CD4-positive, alpha-beta T cell treated with Interleukin-1 beta for 1 hour (primary cell): ENCODE measurements at regions not wholly inside any gene's neighbourhood (a gene's known extent, or its start where the extent isn't known, plus 50 kb on each side); places are given as distances from the start of the nearest gene placed in this dataset.
"Not testable (repeated sequence)": the region's sequence is repeated elsewhere in the genome, so short reads cannot be mapped to it uniquely, and the experiment has no call there.

ENCODE experiments used
- DNase-seq, 2 donors: peaks; one replicate each; pipeline ENCODE4 v3.0.0-alpha.2; 2020 to 2022

GRCh38 chr10:56547163-56547562 is 186.1 kb upstream of the ZWINT start:
- no peak for DNase-seq

DNA sequence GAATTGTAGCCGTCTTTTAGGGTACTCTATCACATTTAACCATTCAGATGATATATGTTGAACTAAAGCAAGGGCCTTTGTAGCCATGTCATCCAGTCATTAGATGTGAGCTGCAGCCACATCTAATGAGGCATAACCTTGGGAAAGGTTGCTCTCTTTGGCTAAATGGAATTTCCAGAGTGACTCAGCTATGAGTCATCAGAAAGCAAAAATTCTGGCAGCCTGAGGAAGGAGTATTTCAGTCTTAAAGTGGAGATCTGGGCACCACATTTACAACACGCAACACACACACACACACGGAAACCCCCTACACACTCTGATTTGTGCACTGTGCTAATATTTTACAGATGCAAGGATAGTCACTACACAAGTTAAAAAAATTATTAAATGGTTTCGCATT is 176.9 kb upstream of the ZWINT start:
- DNase-seq: no peak

- DNase-seq: no peak
These were observed 161.1 kb upstream of the ZWINT start for GRCh38 chr10:56522166-56522565.

- DNase-seq: no peak
These were observed 147.5 kb upstream of the ZWINT start for GRCh38 chr10:56508562-56508961.

GRCh38 chr10:56507033-56507432 is 146.0 kb upstream of the ZWINT start:
- DNase-seq: no peak

- no peak for DNase-seq
These were observed 144.5 kb upstream of the ZWINT start for GRCh38 chr10:56505555-56505954.

- DNase-seq: no peak
These were observed 135.1 kb upstream of the ZWINT start for GRCh38 chr10:56496186-56496486.

DNA sequence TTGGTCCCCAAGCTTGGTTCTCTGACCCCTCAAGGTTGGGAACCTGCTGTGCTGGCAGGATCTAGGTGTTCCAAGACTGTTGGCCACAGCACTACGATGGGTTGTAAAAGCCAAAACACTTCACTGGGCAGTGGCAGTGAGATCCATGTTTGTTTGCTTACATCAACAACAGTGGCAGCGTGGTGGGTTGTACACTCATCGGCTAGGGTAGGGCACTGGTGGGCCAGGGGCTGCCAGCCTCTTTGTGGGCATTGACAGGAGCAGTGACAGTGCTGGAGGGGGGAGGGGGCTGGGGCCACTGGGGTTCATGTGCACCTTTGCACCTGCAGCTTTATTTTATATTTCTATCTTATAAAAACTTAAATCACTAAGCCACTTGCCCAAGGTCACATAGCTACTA is 126.7 kb upstream of the ZWINT start:
- no peak for DNase-seq

DNA sequence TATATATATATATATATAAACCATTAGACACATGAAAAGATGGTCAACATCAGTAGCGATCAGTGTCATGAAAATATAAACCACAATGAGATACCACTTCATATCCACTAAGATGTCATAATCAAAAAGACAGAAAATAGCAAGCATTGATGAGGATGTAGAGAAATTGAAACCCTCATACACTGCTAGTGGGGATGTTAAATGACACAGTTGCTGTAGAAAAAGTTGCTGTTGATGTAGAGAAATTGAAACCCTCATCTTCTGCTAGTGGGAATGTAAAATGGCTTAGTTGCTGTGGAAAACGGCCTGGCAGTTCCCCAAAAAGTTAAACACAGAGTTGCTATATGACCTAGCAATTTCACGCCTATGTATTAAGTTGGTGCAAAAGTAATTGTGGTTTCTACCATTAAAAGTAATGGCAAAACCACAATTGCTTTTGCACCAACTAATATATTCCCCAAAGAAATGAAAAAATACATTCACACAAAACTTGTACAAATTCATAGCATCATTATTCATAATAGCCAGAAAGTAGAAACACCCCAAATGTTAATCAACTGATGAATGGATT is 120.5 kb upstream of the ZWINT start:
- DNase-seq: no peak

DNA sequence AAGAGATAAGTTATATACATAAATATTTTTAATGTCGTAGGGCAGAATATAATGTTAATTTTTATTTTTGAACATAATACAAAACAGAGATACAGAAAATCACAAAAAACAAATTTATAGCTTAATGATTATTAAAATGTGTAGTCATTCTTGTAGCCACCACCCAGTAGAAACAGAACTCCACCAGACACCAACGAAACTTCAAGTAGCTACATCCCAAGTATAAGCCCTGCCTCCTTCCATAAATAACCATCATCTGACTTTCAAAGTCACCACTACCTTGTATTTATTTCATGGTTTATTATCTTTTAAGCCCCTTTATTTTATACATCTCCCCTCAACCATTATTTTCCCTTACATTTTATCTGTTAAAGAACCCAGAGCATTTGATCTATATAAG is 111.9 kb upstream of the ZWINT start:
- no peak for DNase-seq

GRCh38 chr10:56470701-56471100 is 109.6 kb upstream of the ZWINT start:
- DNase-seq: no peak

DNA sequence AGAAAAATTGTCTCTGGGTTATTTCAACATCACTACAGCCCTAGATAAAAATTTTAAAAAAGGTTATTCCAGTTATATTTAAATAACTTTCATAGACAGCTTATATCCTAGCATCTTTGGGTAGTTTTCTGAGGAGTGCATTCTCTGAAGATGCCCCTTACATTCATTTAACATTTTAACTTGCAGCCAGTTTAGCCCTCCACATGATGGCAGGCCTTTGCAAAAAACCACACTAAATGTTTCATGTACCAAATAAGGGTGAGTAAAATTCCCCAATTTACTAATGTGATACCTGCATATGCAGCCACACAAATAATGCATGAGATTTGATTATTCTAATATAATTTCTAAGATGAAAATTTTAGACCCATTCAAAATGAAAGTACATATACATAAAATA is 108.4 kb upstream of the ZWINT start:
- no peak for DNase-seq

DNA sequence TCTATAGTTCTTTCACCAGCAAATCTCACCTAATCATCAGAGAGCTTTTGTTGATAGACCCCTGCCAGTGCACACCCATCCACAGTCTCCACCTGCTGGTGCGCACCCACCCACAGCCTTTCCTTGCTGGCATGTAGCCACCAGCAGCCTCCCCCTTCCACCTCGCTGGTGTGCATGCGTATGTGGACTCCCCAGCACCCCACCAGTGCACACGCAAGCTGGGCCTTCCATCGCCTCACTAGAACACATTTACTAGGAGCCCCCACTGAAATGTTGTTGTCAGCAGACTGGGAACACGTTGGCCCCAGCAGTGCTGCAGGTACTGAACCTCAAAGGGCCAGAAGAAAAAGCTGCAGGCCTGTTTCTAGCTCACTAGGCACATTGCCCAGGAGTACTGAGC is 104.9 kb upstream of the ZWINT start:
- DNase-seq: no peak

GRCh38 chr10:56449770-56450169 is 88.7 kb upstream of the ZWINT start:
- DNase-seq: no peak

DNA sequence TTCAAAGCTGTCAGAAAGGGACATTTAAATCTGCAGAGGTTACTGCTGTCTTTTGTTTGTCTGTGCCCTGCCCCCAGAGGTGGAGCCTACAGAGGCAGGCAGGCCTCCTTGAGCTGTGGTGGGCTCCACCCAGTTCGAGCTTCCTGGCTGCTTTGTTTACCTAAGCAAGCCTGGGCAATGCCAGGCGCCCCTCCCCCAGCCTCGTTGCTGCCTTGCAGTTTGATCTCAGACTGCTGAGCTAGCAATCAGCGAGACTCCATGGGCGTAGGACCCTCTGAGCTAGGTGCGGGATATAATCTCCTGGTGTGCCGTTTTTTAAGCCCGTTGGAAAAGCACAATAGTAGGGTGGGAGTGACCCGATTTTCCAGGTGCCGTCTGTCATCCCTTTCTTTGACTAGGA is 86.6 kb upstream of the ZWINT start:
- DNase-seq: not testable (repeated sequence)

- DNase-seq: not testable (repeated sequence)
These were observed 80.3 kb upstream of the ZWINT start for GRCh38 chr10:56441337-56441736.
